ENCODE measurements at regions not wholly inside any gene's neighbourhood (a gene's known extent, or its start where the extent isn't known, plus 50 kb on each side); places are given as distances from the start of the nearest gene placed in this dataset.

DNA sequence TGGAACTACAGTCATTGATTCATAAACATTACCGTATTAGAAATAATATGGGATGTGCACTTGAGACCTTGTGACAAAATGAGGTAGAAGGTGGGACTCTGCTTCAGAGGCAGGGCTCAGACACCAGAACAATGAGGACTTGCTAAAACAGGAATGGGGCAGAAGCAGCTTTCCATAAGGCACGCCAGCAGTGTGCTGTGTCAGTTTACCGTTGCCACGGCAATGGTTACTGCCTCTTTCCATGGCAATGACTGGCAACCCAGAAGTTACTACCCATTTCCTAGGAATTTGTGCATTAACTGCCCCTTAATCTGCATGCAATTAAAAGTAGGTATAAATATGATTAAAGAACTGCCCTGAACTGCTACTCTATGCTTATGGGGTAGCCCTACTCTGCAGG is 169.0 kb downstream of the CHRM3 start:
- no peaks in the 10 kb centered on the region for H3K4me1 ChIP-seq
- H3K36me3 ChIP-seq (replicated peaks): no peaks in the 10 kb centered on the region
- in situ Hi-C loops (cut with MboI; ENCODE audit: low sequenced_read_pairs): no loop called here
- DNase-seq (ENCODE audit: low spot score in 2 of 2): no peak
- no peak overlapping the region for H3K4me3 ChIP-seq
- no peaks in the 10 kb centered on the region for H3K9me3 ChIP-seq
- H3K27me3 ChIP-seq (ENCODE audit: low read depth): no peaks in the 10 kb centered on the region

DNA sequence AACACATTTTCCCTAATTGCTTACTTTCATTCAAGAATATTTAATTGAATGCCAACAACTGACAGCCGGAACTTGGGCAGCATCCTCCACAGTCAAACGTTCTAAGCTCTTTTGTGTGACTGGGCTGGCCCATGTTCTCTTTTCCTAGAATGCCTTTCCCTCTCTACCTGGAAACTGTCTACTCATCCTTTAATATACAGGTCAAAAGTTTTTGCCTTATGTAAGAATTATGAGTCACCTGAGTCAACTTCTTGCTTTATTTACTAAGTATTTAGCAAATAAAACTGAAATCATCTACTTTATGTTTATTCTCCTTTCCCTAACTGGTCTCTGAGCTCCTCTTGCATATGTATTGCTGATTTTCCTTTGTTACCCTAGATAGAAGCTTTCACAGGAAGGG is 172.2 kb downstream of the CHRM3 start:
- H3K9me3 ChIP-seq: no peaks in the 10 kb centered on the region
- in situ Hi-C loops (cut with MboI; ENCODE audit: low sequenced_read_pairs): no loop called here
- DNase-seq (ENCODE audit: low spot score in 2 of 2): no peak

DNA sequence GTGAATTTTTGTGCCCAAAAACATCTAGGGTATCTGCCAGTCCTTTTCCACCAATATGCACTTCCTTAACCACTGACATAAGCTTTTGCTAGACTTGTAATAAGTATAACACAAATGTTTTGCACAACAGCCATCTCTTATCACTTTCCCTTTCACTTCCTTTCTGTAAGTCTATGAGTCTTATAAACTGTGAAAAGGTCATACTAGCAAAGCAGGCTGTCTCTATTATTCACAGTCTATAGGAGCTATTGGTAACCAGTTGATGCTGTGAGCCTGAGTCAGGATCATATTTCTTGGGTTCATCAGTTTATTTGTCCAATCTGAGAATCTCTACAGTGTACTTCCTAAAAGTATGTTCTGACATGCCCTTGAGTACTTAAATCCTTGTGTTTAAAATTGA is 172.6 kb downstream of the CHRM3 start:
- Histone ChIP-seq H3K4me3 (no peak overlapping the region), H3K9me3 (no peaks in the 10 kb centered on the region), H3K36me3 (replicated peaks) (no peaks in the 10 kb centered on the region), H3K4me1 (no peaks in the 10 kb centered on the region), H3K27me3 (ENCODE audit: low read depth) (no peaks in the 10 kb centered on the region)
- in situ Hi-C loops (cut with MboI; ENCODE audit: low sequenced_read_pairs): no loop called here
- no peak for DNase-seq (ENCODE audit: low spot score in 2 of 2)

More for the DNA sequence above, 172.2 kb downstream of the CHRM3 start:
- H3K4me1 ChIP-seq: no peaks in the 10 kb centered on the region
- H3K4me3 ChIP-seq: no peak overlapping the region
- no peaks in the 10 kb centered on the region for H3K36me3 ChIP-seq (replicated peaks)
- H3K27me3 ChIP-seq (ENCODE audit: low read depth): no peaks in the 10 kb centered on the region

DNA sequence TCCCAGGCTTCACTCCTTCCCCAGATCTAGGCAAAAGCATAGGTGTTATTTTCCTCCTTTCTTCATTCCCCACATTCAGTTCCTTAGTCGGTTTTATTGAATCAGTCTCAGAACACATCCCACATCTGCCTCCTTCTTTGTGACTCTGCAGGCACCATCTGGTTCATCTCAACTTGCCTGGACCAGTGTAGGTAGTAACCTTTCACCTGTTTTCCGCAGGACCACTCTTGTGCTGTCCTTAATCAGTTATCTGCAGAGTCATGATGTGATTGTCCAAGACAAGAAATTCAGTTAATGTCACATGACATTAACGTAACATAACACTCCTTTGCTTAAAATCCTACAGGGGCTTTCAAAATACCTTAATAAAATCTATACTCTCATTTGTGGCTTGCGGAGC is 174.6 kb downstream of the CHRM3 start:
- Histone ChIP-seq H3K4me3 (no peak overlapping the region), H3K27me3 (ENCODE audit: low read depth) (no peaks in the 10 kb centered on the region), H3K36me3 (replicated peaks) (no peaks in the 10 kb centered on the region), H3K4me1 (no peaks in the 10 kb centered on the region), H3K9me3 (no peaks in the 10 kb centered on the region)
- in situ Hi-C loops (cut with MboI; ENCODE audit: low sequenced_read_pairs): no loop called here
- DNase-seq (ENCODE audit: low spot score in 2 of 2): no peak

DNA sequence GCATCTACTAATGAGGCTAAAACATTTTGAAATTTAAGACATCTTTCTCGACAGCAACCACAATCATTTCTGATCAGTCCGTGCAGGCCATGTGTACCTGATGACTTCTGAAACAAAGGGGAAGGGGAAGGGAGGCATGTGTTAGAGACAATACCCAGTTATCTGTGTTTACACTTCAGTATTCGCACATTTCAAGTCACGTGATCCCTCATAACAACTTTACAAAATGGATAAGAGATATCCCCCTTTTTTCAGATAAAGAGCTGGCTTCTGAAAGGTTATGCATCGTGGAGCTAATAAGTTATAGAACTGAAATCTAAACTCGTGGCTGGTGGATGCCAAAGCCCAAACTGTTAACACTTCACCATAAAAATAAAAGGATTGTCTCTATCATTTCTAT is 175.7 kb downstream of the CHRM3 start:
- Histone ChIP-seq H3K4me1 (no peaks in the 10 kb centered on the region), H3K9me3 (no peaks in the 10 kb centered on the region), H3K27me3 (ENCODE audit: low read depth) (no peaks in the 10 kb centered on the region), H3K4me3 (no peak overlapping the region), H3K36me3 (replicated peaks) (no peaks in the 10 kb centered on the region)
- DNase-seq (ENCODE audit: low spot score in 2 of 2): no peak
- in situ Hi-C loops (cut with MboI; ENCODE audit: low sequenced_read_pairs): no loop called here

DNA sequence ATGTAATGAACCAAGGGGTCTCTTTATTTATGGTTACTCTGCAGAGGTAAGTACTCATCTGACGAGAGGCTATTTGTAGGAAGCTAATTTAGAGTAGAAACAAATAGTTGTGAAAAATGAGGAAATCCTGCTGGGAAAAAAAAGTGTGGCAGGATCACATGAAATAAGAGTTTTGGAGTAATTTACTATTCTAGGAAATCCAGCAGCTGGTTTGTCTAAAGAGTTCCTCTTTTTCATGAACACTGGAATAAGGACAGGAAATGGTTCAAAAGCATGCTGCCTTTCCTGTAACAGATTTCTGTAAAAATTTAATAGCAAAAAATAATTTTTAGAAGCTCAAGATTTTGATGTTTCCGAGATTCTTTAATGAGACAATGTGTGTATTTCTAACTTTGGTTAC is 177.3 kb downstream of the CHRM3 start:
- Histone ChIP-seq H3K36me3 (replicated peaks) (no peaks in the 10 kb centered on the region), H3K4me3 (no peak overlapping the region), H3K9me3 (no peaks in the 10 kb centered on the region), H3K4me1 (no peaks in the 10 kb centered on the region), H3K27me3 (ENCODE audit: low read depth) (no peaks in the 10 kb centered on the region)
- no peak for DNase-seq (ENCODE audit: low spot score in 2 of 2)
- in situ Hi-C loops (cut with MboI; ENCODE audit: low sequenced_read_pairs): no loop called here

DNA sequence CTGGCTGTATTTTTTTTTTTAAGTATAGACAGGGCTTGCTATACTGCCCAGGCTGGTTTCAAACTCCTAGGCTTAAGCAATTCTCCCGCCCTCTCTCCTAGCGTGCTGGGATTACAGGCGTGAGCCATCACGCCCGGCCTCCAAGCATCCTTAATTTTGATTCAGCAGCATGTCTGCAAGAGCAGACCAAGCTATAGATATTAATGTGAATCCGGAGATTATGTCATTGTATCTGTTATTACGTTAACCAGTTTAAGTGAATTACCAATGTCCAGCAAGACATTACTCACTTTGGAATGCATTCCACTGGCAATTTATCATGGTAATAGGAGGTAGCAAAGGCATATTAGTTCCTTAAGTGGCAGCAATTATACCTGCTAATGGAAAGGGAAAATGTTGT is 179.7 kb downstream of the CHRM3 start:
- Histone ChIP-seq H3K4me1 (no peaks in the 10 kb centered on the region), H3K36me3 (replicated peaks) (no peaks in the 10 kb centered on the region), H3K4me3 (no peak overlapping the region), H3K27me3 (ENCODE audit: low read depth) (no peaks in the 10 kb centered on the region), H3K9me3 (no peaks in the 10 kb centered on the region)
- DNase-seq (ENCODE audit: low spot score in 2 of 2): no peak
- in situ Hi-C loops (cut with MboI; ENCODE audit: low sequenced_read_pairs): no loop called here

DNA sequence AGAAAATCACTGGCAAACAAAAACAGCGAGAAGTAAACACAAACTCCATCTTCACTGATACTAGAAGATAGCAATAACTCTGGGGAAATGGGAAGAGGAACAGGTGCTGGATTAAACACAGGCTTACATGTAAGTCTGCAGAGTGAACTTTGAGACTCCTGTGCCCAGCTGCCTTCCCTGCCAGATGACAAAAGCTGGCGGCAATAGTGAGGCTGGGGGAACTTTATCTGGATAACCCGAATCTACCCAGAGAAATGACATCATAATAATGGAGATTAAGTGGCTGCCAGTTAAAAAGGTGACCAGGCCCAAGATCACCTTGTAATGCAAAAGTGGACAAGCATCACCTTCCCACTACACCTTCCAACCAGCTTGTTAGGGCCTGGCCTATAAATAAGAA is 184.5 kb downstream of the CHRM3 start:
- Histone ChIP-seq H3K27me3 (ENCODE audit: low read depth) (no peaks in the 10 kb centered on the region), H3K4me1 (no peaks in the 10 kb centered on the region), H3K36me3 (replicated peaks) (no peaks in the 10 kb centered on the region), H3K4me3 (no peak overlapping the region), H3K9me3 (no peaks in the 10 kb centered on the region)
- no peak for DNase-seq (ENCODE audit: low spot score in 2 of 2)
- in situ Hi-C loops (cut with MboI; ENCODE audit: low sequenced_read_pairs): no loop called here

DNA sequence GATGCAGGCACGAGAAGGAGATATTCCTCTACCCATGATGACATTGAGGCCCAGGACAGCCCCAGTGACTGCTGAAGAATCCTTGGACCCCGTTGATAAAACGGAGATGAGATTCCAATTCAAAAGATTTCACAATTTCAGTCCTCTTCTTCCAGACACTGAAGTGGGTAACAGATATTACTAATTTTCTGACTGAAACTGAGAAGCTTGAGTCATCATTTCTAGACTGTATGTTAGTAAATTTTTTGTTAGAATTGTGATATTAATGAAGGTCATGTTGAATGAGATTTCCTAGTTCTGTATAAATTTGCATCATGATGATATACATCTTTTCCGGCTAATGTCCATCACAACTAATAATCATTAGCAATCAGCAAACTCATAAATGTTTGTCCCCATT is 185.8 kb downstream of the CHRM3 start:
- H3K36me3 ChIP-seq (replicated peaks): no peaks in the 10 kb centered on the region
- in situ Hi-C loops (cut with MboI; ENCODE audit: low sequenced_read_pairs): no loop called here
- DNase-seq (ENCODE audit: low spot score in 2 of 2): no peak
- H3K9me3 ChIP-seq: no peaks in the 10 kb centered on the region
- H3K4me1 ChIP-seq: no peaks in the 10 kb centered on the region
- H3K27me3 ChIP-seq (ENCODE audit: low read depth): no peaks in the 10 kb centered on the region
- no peak overlapping the region for H3K4me3 ChIP-seq

DNA sequence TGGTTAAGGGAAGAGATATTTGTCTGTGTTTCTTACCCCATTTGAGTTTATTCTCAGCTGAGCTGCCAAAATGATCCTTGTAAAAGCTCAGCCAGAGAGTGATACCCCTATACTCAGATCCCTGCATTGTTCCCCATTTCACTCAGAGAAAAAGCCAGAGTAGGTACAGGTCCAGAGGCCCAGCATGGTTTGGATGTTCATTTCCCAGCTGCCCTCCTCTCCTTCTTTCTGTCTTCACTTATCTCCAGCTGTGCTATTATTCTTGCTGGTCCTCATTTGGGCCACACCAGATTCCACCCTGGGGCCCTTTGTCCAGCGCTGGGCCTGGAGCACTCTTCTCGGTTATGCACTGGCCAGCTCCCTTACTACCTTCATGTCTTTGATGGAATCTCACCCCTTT is 187.7 kb downstream of the CHRM3 start:
- in situ Hi-C loops (cut with MboI; ENCODE audit: low sequenced_read_pairs): no loop called here
- Histone ChIP-seq H3K4me3 (no peak overlapping the region), H3K9me3 (no peaks in the 10 kb centered on the region), H3K4me1 (no peaks in the 10 kb centered on the region), H3K36me3 (replicated peaks) (no peaks in the 10 kb centered on the region), H3K27me3 (ENCODE audit: low read depth) (no peaks in the 10 kb centered on the region)
- no peak for DNase-seq (ENCODE audit: low spot score in 2 of 2)

DNA sequence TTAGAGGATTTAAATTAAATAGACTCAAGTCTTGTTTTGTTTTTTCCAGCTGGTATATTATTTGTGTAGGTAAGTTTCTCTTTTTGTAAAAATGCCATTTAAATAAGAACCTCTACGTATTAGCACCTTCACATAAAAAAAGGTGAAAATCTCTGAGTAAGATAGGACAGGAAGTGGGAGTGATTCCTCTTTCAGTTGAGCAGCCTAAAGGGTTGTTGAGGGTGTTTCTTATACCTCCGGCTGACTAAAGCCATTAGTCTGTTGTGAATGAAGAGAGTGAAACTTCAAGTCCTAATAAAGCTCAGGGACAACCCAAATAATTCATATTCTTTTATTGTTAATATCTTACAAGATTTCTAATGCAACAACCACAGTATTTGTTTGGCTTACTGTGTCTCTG is 188.7 kb downstream of the CHRM3 start:
- Histone ChIP-seq H3K4me3 (no peak overlapping the region), H3K36me3 (replicated peaks) (no peaks in the 10 kb centered on the region), H3K9me3 (no peaks in the 10 kb centered on the region), H3K27me3 (ENCODE audit: low read depth) (no peaks in the 10 kb centered on the region), H3K4me1 (no peaks in the 10 kb centered on the region)
- in situ Hi-C loops (cut with MboI; ENCODE audit: low sequenced_read_pairs): no loop called here
- DNase-seq (ENCODE audit: low spot score in 2 of 2): no peak

DNA sequence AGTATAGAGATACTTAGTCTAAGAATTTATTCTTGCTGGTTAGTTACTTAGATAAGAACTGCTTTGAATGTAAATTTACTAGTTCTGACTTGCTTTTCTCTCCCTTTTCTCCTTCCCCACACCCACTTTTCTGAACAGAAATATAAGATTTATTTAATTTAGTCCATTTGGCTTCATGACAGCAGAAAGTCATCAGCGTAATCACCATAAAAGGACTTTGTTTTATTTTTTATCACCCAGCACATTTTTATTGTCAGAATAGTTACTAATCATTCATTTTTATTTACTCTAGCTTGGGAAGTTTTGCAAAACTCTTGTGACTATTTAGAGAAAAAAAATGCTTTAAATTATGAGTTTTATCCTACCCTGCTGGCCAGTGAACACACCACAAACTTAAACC is 197.2 kb downstream of the CHRM3 start:
- in situ Hi-C loops (cut with MboI; ENCODE audit: low sequenced_read_pairs): no loop called here
- no peak overlapping the region for H3K4me3 ChIP-seq
- H3K4me1 ChIP-seq: no peaks in the 10 kb centered on the region
- no peaks in the 10 kb centered on the region for H3K36me3 ChIP-seq (replicated peaks)
- H3K27me3 ChIP-seq (ENCODE audit: low read depth): no peaks in the 10 kb centered on the region
- no peak for DNase-seq (ENCODE audit: low spot score in 2 of 2)
- no peaks in the 10 kb centered on the region; the same call in 1 of the 2 replicates for H3K9me3 ChIP-seq

DNA sequence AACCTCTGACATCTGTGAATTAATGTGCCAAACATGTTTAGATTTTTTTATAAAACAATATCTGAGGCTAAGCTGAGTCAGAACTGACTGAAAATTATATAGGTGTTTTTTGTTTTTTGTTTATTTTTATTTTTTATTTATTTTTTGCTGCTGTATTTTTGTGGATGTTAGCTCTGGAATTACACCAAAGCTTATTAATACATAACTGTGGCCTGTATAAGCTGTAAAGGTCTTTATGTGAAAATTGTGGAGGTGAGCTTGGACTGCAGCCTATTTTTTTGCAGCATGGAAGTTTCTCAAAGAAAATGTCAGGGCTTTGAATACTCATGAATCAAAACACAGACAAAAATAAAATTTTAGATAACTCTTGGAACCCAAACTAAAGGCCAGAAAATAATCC is 199.8 kb downstream of the CHRM3 start:
- Histone ChIP-seq H3K4me1 (no peaks in the 10 kb centered on the region), H3K4me3 (no peak overlapping the region), H3K36me3 (replicated peaks) (no peaks in the 10 kb centered on the region), H3K9me3 (no peaks in the 10 kb centered on the region; the same call in 1 of the 2 replicates), H3K27me3 (ENCODE audit: low read depth) (no peaks in the 10 kb centered on the region)
- in situ Hi-C loops (cut with MboI; ENCODE audit: low sequenced_read_pairs): no loop called here
- DNase-seq (ENCODE audit: low spot score in 2 of 2): no peak

DNA sequence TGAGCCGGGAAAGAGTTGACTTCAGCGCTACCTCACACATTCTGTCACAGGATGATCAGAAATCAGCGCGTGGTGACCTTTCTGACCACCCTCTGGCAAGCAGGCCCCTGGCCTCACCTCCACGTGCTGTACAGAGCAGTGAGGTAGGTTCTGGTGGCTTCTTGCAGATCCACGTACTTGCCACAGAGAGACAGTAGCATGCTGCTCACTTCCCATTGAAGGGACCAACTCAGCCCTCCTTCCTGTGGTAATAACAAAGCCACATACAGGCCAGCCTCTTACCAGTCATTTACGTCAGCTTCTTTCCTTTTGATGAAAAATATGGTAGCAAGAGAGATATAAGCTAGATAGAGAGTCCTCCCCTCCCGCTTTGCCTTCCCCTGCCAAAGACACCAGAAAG is 200.7 kb downstream of the CHRM3 start:
- no peaks in the 10 kb centered on the region for H3K4me1 ChIP-seq
- no peak overlapping the region for H3K4me3 ChIP-seq
- no peaks in the 10 kb centered on the region; the same call in 1 of the 2 replicates for H3K9me3 ChIP-seq
- H3K27me3 ChIP-seq (ENCODE audit: low read depth): no peaks in the 10 kb centered on the region
- no peaks in the 10 kb centered on the region for H3K36me3 ChIP-seq (replicated peaks)
- in situ Hi-C loops (cut with MboI; ENCODE audit: low sequenced_read_pairs): no loop called here
- DNase-seq (ENCODE audit: low spot score in 2 of 2): no peak

DNA sequence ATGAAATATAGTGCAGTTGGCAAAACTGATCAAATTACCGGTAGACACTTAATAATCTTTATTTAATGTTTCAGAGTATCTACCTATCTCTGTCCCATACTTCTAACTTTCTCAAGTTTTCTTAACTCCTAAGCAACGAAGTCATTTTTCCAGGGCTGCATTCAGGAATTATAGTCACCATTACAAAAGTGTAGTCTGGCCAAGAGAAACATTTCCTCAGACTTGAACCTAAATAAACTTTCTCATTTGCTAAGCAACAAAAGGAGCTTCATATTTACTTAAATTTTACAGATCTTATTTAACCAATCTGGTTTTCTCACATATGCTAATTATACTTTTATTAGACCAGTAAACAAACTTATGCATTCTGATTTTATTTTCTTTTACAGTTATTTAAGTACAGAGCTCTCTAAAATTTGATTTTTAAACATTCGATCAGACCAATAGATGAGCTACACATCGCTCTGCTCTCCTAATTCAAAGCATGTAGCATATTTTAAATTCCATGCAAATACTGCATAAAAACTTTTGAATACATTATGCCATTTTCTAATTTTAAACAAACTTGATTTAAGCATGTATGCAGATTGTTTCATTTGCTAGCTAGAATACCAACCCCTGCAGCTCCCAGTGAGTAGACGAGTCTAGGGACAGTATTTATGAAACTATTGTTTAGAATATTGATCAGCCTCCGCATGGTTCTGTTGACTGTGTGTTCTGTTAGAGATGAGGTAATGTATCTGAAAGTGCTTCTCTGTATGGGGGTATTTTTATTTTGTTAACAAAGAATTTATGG is 201.4 kb downstream of the CHRM3 start:
- Histone ChIP-seq H3K36me3 (replicated peaks) (no peaks in the 10 kb centered on the region), H3K4me1 (no peaks in the 10 kb centered on the region), H3K4me3 (no peak overlapping the region), H3K9me3 (no peaks in the 10 kb centered on the region; the same call in 1 of the 2 replicates), H3K27me3 (ENCODE audit: low read depth) (no peaks in the 10 kb centered on the region)
- no peak for DNase-seq (ENCODE audit: low spot score in 2 of 2)
- in situ Hi-C loops (cut with MboI; ENCODE audit: low sequenced_read_pairs): no loop called here
